ENCODE measurements at regions not wholly inside any gene's neighbourhood (a gene's known extent, or its start where the extent isn't known, plus 50 kb on each side); places are given as distances from the start of the nearest gene placed in this dataset.

GRCh38 chrY:19578281-19578874 is 166.1 kb downstream of the KDM5D start:
- peak in 1 of 2 donors; percentile 74 for DNase-seq (ENCODE audit: low read depth in 1 of 2, low spot score in 1 of 2)
- Histone ChIP-seq H3K27ac (no peak overlapping the region), H3K9me3 (ENCODE audit: low read depth) (no peaks in the 10 kb centered on the region), H3K4me3 (no peak overlapping the region), H3K27me3 (no peaks in the 10 kb centered on the region), H3K36me3 (no peaks in the 10 kb centered on the region), H3K4me1 (ENCODE audit: low read depth) (no peaks in the 10 kb centered on the region)
- TF ChIP-seq CTCF (IDR thresholded peaks at IDR 0.05; ENCODE audit: low read depth, low read length): no peak

GRCh38 chrY:19577250-19577649 is 167.3 kb downstream of the KDM5D start:
- Histone ChIP-seq H3K4me1 (ENCODE audit: low read depth) (no peaks in the 10 kb centered on the region), H3K36me3 (no peaks in the 10 kb centered on the region), H3K9me3 (ENCODE audit: low read depth) (no peaks in the 10 kb centered on the region), H3K27me3 (no peaks in the 10 kb centered on the region), H3K4me3 (no peak overlapping the region), H3K27ac (no peak overlapping the region)
- TF ChIP-seq CTCF (IDR thresholded peaks at IDR 0.05; ENCODE audit: low read depth, low read length): no peak
- DNase-seq (ENCODE audit: low read depth in 1 of 2, low spot score in 1 of 2): no peak

GRCh38 chrY:19574939-19575338 is 169.6 kb downstream of the KDM5D start:
- Histone ChIP-seq H3K4me1 (ENCODE audit: low read depth) (no peaks in the 10 kb centered on the region), H3K27ac (no peak overlapping the region), H3K36me3 (no peaks in the 10 kb centered on the region), H3K9me3 (ENCODE audit: low read depth) (no peaks in the 10 kb centered on the region), H3K4me3 (no peak overlapping the region), H3K27me3 (no peaks in the 10 kb centered on the region)
- TF ChIP-seq CTCF (IDR thresholded peaks at IDR 0.05; ENCODE audit: low read depth, low read length): no peak
- no peak for DNase-seq (ENCODE audit: low read depth in 1 of 2, low spot score in 1 of 2)

- H3K36me3 ChIP-seq: no peaks in the 10 kb centered on the region
- TF ChIP-seq CTCF (IDR thresholded peaks at IDR 0.05; ENCODE audit: low read depth, low read length): no peak
- DNase-seq (ENCODE audit: low read depth in 1 of 2, low spot score in 1 of 2): no peak
- no peak overlapping the region for H3K27ac ChIP-seq
- H3K4me3 ChIP-seq: no peak overlapping the region
- H3K4me1 ChIP-seq (ENCODE audit: low read depth): no peaks in the 10 kb centered on the region
- no peaks in the 10 kb centered on the region for H3K27me3 ChIP-seq
- H3K9me3 ChIP-seq (ENCODE audit: low read depth): no peaks in the 10 kb centered on the region
Observed at GRCh38 chrY:19573646-19574045, 170.9 kb downstream of the KDM5D start.

GRCh38 chrY:19570999-19571398 is 173.5 kb downstream of the KDM5D start:
- H3K4me1 ChIP-seq (ENCODE audit: low read depth): no peaks in the 10 kb centered on the region
- no peaks in the 10 kb centered on the region for H3K9me3 ChIP-seq (ENCODE audit: low read depth)
- DNase-seq (ENCODE audit: low read depth in 1 of 2, low spot score in 1 of 2): no peak
- TF ChIP-seq CTCF (IDR thresholded peaks at IDR 0.05; ENCODE audit: low read depth, low read length): no peak
- H3K36me3 ChIP-seq: no peaks in the 10 kb centered on the region
- H3K27me3 ChIP-seq: no peaks in the 10 kb centered on the region
- H3K4me3 ChIP-seq: no peak overlapping the region
- H3K27ac ChIP-seq: no peak overlapping the region

GRCh38 chrY:19567943-19568342 is 176.6 kb downstream of the KDM5D start:
- no peak overlapping the region for H3K27ac ChIP-seq
- peak in 1 of 2 donors; percentile 24 for DNase-seq (ENCODE audit: low read depth in 1 of 2, low spot score in 1 of 2)
- no peaks in the 10 kb centered on the region for H3K27me3 ChIP-seq
- no peaks in the 10 kb centered on the region for H3K9me3 ChIP-seq (ENCODE audit: low read depth)
- H3K4me3 ChIP-seq: no peak overlapping the region
- TF ChIP-seq CTCF (IDR thresholded peaks at IDR 0.05; ENCODE audit: low read depth, low read length): no peak
- H3K36me3 ChIP-seq: no peaks in the 10 kb centered on the region
- no peaks in the 10 kb centered on the region for H3K4me1 ChIP-seq (ENCODE audit: low read depth)
